ENCODE measurements at regions not wholly inside any gene's neighbourhood (a gene's known extent, or its start where the extent isn't known, plus 50 kb on each side); places are given as distances from the start of the nearest gene placed in this dataset.
"Not testable (repeated sequence)": the region's sequence is repeated elsewhere in the genome, so short reads cannot be mapped to it uniquely, and the experiment has no call there.

GRCh38 chr12:124153392-124153791, 141.5 kb upstream of the RFLNA start:
- H3K4me1 Mint-ChIP-seq (ENCODE audit: insufficient read depth, unreplicated experiment), result no peaks in the 10 kb centered on the region
- DNase-seq (ENCODE audit: unreplicated experiment), result no peak
- no peak overlapping the region for H3K4me3 Mint-ChIP-seq (ENCODE audit: unreplicated experiment)
- intact Hi-C loops (cut with micrococcal nuclease), result no loop called here
- H3K9me3 Mint-ChIP-seq (ENCODE audit: unreplicated experiment), result no peaks in the 10 kb centered on the region
- ChIA-PET CTCF (interaction anchor here (0.6 kb wide), 1 partner anchor 1429 kb away, joined by 3 read pairs; no protein-coding TSS in a partner anchor), POLR2A (no interaction called here)
- no peak for TF ChIP-seq CTCF (IDR thresholded peaks at IDR 0.05; ENCODE audit: unreplicated experiment)
- no TSS peak for BruUV-seq (replicated peaks)
- H3K27ac Mint-ChIP-seq (ENCODE audit: low read depth, unreplicated experiment), result no peak overlapping the region
- H3K36me3 Mint-ChIP-seq (ENCODE audit: insufficient read depth, unreplicated experiment), result no peaks in the 10 kb centered on the region
- peaks cover 35% of the 10 kb centered on the region for H3K27me3 Mint-ChIP-seq (ENCODE audit: insufficient read depth, unreplicated experiment)

GRCh38 chr12:124157406-124157805, 137.5 kb upstream of the RFLNA start:
- POLR2A ChIA-PET, result no interaction called here
- H3K9me3 Mint-ChIP-seq (ENCODE audit: unreplicated experiment), result no peaks in the 10 kb centered on the region
- H3K27me3 Mint-ChIP-seq (ENCODE audit: insufficient read depth, unreplicated experiment), result peaks cover 40% of the 10 kb centered on the region
- CTCF ChIA-PET, result interaction anchor here (0.5 kb wide), 1 partner anchor 139 kb away, joined by 3 read pairs; no protein-coding TSS in a partner anchor
- H3K4me1 Mint-ChIP-seq (ENCODE audit: insufficient read depth, unreplicated experiment), result no peaks in the 10 kb centered on the region
- H3K36me3 Mint-ChIP-seq (ENCODE audit: insufficient read depth, unreplicated experiment), result no peaks in the 10 kb centered on the region
- H3K4me3 Mint-ChIP-seq (ENCODE audit: unreplicated experiment), result no peak overlapping the region
- no peak for TF ChIP-seq CTCF (IDR thresholded peaks at IDR 0.05; ENCODE audit: unreplicated experiment)
- no TSS peak for BruUV-seq (replicated peaks)
- no peak for DNase-seq (ENCODE audit: unreplicated experiment)
- no peak overlapping the region for H3K27ac Mint-ChIP-seq (ENCODE audit: low read depth, unreplicated experiment)
- intact Hi-C loops (cut with micrococcal nuclease), result no loop called here

- H3K27me3 Mint-ChIP-seq (ENCODE audit: insufficient read depth, unreplicated experiment), result peaks cover 34% of the 10 kb centered on the region
- no peaks in the 10 kb centered on the region for H3K36me3 Mint-ChIP-seq (ENCODE audit: insufficient read depth, unreplicated experiment)
- DNase-seq (ENCODE audit: unreplicated experiment), result no peak
- TF ChIP-seq CTCF (IDR thresholded peaks at IDR 0.05; ENCODE audit: unreplicated experiment), result no peak
- H3K9me3 Mint-ChIP-seq (ENCODE audit: unreplicated experiment), result no peaks in the 10 kb centered on the region
- ChIA-PET POLR2A (no interaction called here), CTCF (no interaction called here)
- no TSS peak for BruUV-seq (replicated peaks)
- H3K27ac Mint-ChIP-seq (ENCODE audit: low read depth, unreplicated experiment), result no peak overlapping the region
- H3K4me1 Mint-ChIP-seq (ENCODE audit: insufficient read depth, unreplicated experiment), result no peaks in the 10 kb centered on the region
- intact Hi-C loops (cut with micrococcal nuclease), result no loop called here
- H3K4me3 Mint-ChIP-seq (ENCODE audit: unreplicated experiment), result no peak overlapping the region
Observed at GRCh38 chr12:124159655-124160054, 135.2 kb upstream of the RFLNA start.

GRCh38 chr12:124160097-124160756, 134.7 kb upstream of the RFLNA start:
- Mint-ChIP-seq H3K36me3 (ENCODE audit: insufficient read depth, unreplicated experiment) (no peaks in the 10 kb centered on the region), H3K4me1 (ENCODE audit: insufficient read depth, unreplicated experiment) (no peaks in the 10 kb centered on the region), H3K27me3 (ENCODE audit: insufficient read depth, unreplicated experiment) (peaks cover 39% of the 10 kb centered on the region), H3K27ac (ENCODE audit: low read depth, unreplicated experiment) (no peak overlapping the region), H3K4me3 (ENCODE audit: unreplicated experiment) (no peak overlapping the region), H3K9me3 (ENCODE audit: unreplicated experiment) (no peaks in the 10 kb centered on the region)
- no peak for DNase-seq (ENCODE audit: unreplicated experiment)
- no TSS peak for BruUV-seq (replicated peaks)
- intact Hi-C loops (cut with micrococcal nuclease), result no loop called here
- POLR2A ChIA-PET, result no interaction called here
- no peak for TF ChIP-seq CTCF (IDR thresholded peaks at IDR 0.05; ENCODE audit: unreplicated experiment)
- CTCF ChIA-PET, result no interaction called here

GRCh38 chr12:124161402-124161801, 133.5 kb upstream of the RFLNA start:
- intact Hi-C loops (cut with micrococcal nuclease); H3K27ac Mint-ChIP-seq (ENCODE audit: low read depth, unreplicated experiment); BruUV-seq (replicated peaks); H3K4me3 Mint-ChIP-seq (ENCODE audit: unreplicated experiment); H3K9me3 Mint-ChIP-seq (ENCODE audit: unreplicated experiment); POLR2A ChIA-PET; H3K4me1 Mint-ChIP-seq (ENCODE audit: insufficient read depth, unreplicated experiment); DNase-seq (ENCODE audit: unreplicated experiment); H3K36me3 Mint-ChIP-seq (ENCODE audit: insufficient read depth, unreplicated experiment): not testable (repeated sequence)
- CTCF ChIA-PET, result interaction anchor here (1.0 kb wide), 1 partner anchor 23 kb away, joined by 4 read pairs; no protein-coding TSS in a partner anchor
- peaks cover 45% of the 10 kb centered on the region for H3K27me3 Mint-ChIP-seq (ENCODE audit: insufficient read depth, unreplicated experiment)

Measured in MCF 10A (cell line).